ENCODE measurements at regions not wholly inside any gene's neighbourhood (a gene's known extent, or its start where the extent isn't known, plus 50 kb on each side); places are given as distances from the start of the nearest gene placed in this dataset.

DNA sequence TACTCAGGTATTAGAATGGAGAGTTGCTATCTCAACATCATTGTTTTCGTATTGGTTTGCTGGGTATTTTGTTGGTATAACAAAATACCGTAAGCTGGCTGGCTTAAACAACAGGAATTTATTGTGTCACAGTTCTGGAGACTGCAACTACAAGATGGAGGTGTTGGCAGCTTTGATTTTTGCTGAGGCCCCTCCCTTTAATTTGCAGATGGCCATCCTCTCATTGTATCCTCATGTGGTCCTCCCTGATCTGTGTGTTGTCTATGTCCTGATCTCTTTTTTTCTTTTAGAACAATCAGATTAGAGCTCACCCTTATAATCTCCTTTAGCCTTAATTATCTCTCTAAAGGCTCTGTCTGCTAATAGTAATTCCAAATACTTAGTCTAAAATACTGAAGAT lies 299.8 kb upstream of the GOLIM4 start:
- no peaks in the 10 kb centered on the region for H3K36me3 ChIP-seq (ENCODE audit: insufficient read depth, low read length)
- no peak overlapping the region for H3K4me3 ChIP-seq (ENCODE audit: low read depth in 1 of 2, low read length in 2 of 2)
- H3K79me2 ChIP-seq (ENCODE audit: insufficient read depth, low read length): no peaks in the 10 kb centered on the region
- TF ChIP-seq, protein P1, sequence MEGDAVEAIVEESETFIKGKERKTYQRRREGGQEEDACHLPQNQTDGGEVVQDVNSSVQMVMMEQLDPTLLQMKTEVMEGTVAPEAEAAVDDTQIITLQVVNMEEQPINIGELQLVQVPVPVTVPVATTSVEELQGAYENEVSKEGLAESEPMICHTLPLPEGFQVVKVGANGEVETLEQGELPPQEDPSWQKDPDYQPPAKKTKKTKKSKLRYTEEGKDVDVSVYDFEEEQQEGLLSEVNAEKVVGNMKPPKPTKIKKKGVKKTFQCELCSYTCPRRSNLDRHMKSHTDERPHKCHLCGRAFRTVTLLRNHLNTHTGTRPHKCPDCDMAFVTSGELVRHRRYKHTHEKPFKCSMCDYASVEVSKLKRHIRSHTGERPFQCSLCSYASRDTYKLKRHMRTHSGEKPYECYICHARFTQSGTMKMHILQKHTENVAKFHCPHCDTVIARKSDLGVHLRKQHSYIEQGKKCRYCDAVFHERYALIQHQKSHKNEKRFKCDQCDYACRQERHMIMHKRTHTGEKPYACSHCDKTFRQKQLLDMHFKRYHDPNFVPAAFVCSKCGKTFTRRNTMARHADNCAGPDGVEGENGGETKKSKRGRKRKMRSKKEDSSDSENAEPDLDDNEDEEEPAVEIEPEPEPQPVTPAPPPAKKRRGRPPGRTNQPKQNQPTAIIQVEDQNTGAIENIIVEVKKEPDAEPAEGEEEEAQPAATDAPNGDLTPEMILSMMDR (IDR thresholded peaks at IDR 0.05; ENCODE audit: borderline replicate concordance, extremely low read depth, low read length, poor library complexity, severe bottlenecking): no peak
- no peak for TF ChIP-seq EZH2 (IDR thresholded peaks at IDR 0.05; ENCODE audit: borderline replicate concordance, low read depth, low read length, severe bottlenecking)
- ATAC-seq (ENCODE audit: insufficient read depth, low read depth): no peak
- no peaks in the 10 kb centered on the region for H4K20me1 ChIP-seq (ENCODE audit: insufficient read depth, low read length)
- H3K4me2 ChIP-seq (ENCODE audit: insufficient read depth, low read length): no peak overlapping the region
- no peak for DNase-seq
- no peak overlapping the region for H2AFZ ChIP-seq (ENCODE audit: low read depth, low read length)
- no peaks in the 10 kb centered on the region for H3K27me3 ChIP-seq (ENCODE audit: insufficient read depth, low read length, poor library complexity)
- no peak overlapping the region for H3K27ac ChIP-seq (ENCODE audit: low read length)
- H3K9ac ChIP-seq (ENCODE audit: low read depth, low read length): no peak overlapping the region
- no peaks in the 10 kb centered on the region for H3K9me3 ChIP-seq (ENCODE audit: insufficient read depth, low read length, severe bottlenecking)
- H3K4me1 ChIP-seq (ENCODE audit: insufficient read depth, low read length): no peaks in the 10 kb centered on the region

DNA sequence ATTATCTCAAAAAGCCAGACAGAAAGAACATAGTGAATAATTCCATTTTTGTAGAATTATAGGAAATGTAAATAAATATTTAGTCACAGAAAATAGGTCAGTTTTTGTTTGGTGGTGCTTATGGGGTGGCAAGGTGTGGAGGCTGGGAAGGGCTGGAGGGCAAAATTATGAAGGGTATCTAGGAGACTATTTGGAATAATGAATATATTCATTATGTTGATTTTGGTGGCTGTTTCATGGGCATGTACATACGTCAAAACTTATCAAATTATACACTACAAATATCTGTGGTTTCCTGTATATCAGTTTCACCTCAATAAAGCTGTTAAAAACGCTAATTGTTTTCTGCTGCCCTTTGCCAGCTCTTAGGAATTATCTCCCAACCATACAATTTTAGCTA lies 298.7 kb upstream of the GOLIM4 start:
- TF ChIP-seq, protein P1 (IDR thresholded peaks at IDR 0.05; ENCODE audit: borderline replicate concordance, extremely low read depth, low read length, poor library complexity, severe bottlenecking): no peak
- no peak for TF ChIP-seq EZH2 (IDR thresholded peaks at IDR 0.05; ENCODE audit: borderline replicate concordance, low read depth, low read length, severe bottlenecking)
- no peak overlapping the region for H3K27ac ChIP-seq (ENCODE audit: low read length)
- H3K4me2 ChIP-seq (ENCODE audit: insufficient read depth, low read length): no peak overlapping the region
- no peaks in the 10 kb centered on the region for H3K27me3 ChIP-seq (ENCODE audit: insufficient read depth, low read length, poor library complexity)
- no peak overlapping the region for H2AFZ ChIP-seq (ENCODE audit: low read depth, low read length)
- ATAC-seq (ENCODE audit: insufficient read depth, low read depth): no peak
- H4K20me1 ChIP-seq (ENCODE audit: insufficient read depth, low read length): no peaks in the 10 kb centered on the region
- no peaks in the 10 kb centered on the region for H3K79me2 ChIP-seq (ENCODE audit: insufficient read depth, low read length)
- DNase-seq: no peak
- H3K36me3 ChIP-seq (ENCODE audit: insufficient read depth, low read length): no peaks in the 10 kb centered on the region
- H3K9ac ChIP-seq (ENCODE audit: low read depth, low read length): no peak overlapping the region
- H3K4me1 ChIP-seq (ENCODE audit: insufficient read depth, low read length): no peaks in the 10 kb centered on the region
- H3K9me3 ChIP-seq (ENCODE audit: insufficient read depth, low read length, severe bottlenecking): no peaks in the 10 kb centered on the region
- H3K4me3 ChIP-seq (ENCODE audit: low read depth in 1 of 2, low read length in 2 of 2): no peak overlapping the region

DNA sequence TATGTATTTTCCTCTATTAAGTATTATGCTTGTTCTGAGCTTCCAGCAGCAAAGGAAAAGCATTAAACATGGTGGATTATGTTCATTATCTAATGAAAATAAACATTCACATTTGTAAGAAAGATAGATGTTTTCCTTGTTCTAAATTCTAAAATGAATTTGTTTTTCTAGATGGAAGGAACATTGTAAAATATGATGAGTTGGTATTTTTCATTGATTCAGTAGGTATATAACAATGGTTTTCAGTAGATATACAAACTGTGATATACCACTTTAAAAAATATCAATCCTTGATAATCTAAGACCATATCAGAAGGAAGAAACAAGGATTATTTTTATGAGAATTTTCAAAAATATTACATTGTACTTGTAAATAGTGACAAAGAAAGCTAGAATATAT lies 290.6 kb upstream of the GOLIM4 start:
- DNase-seq (no peak), ATAC-seq (ENCODE audit: insufficient read depth, low read depth) (no peak)
- Histone ChIP-seq H2AFZ (ENCODE audit: low read depth, low read length) (no peak overlapping the region), H4K20me1 (ENCODE audit: insufficient read depth, low read length) (no peaks in the 10 kb centered on the region), H3K4me3 (ENCODE audit: low read depth in 1 of 2, low read length in 2 of 2) (no peak overlapping the region), H3K79me2 (ENCODE audit: insufficient read depth, low read length) (no peaks in the 10 kb centered on the region), H3K27me3 (ENCODE audit: insufficient read depth, low read length, poor library complexity) (no peaks in the 10 kb centered on the region), H3K27ac (ENCODE audit: low read length) (no peak overlapping the region), H3K9me3 (ENCODE audit: insufficient read depth, low read length, severe bottlenecking) (no peaks in the 10 kb centered on the region), H3K4me1 (ENCODE audit: insufficient read depth, low read length) (no peaks in the 10 kb centered on the region), H3K4me2 (ENCODE audit: insufficient read depth, low read length) (no peak overlapping the region), H3K9ac (ENCODE audit: low read depth, low read length) (no peak overlapping the region), H3K36me3 (ENCODE audit: insufficient read depth, low read length) (no peaks in the 10 kb centered on the region)
- no peak for TF ChIP-seq EZH2 (IDR thresholded peaks at IDR 0.05; ENCODE audit: borderline replicate concordance, low read depth, low read length, severe bottlenecking)
- TF ChIP-seq, protein P1 (IDR thresholded peaks at IDR 0.05; ENCODE audit: borderline replicate concordance, extremely low read depth, low read length, poor library complexity, severe bottlenecking): no peak

DNA sequence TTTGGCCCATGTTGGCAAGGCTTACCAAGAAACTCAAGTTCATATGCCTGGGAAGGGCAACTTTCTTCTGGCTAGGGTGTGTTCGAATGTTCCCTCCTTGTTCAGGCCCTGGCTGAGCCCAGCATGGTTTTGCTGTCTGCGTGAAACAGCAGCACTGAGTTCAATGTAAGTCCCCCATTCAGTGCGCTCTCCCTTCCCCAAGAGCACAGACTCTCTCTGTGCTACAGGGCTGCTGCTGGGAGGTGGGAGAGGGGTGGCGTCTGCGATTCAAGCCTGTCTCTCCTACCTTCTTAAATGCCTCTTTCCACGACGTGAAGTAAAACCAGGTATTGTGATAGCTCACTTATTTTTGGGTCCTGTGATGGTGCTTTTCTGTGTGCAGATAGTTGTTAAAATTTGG lies 289.3 kb upstream of the GOLIM4 start:
- H2AFZ ChIP-seq (ENCODE audit: low read depth, low read length): no peak overlapping the region
- H3K27me3 ChIP-seq (ENCODE audit: insufficient read depth, low read length, poor library complexity): no peaks in the 10 kb centered on the region
- H3K9ac ChIP-seq (ENCODE audit: low read depth, low read length): no peak overlapping the region
- ATAC-seq (ENCODE audit: insufficient read depth, low read depth) (no peak), DNase-seq (no peak)
- H3K4me3 ChIP-seq (ENCODE audit: low read depth in 1 of 2, low read length in 2 of 2): no peak overlapping the region
- H3K4me1 ChIP-seq (ENCODE audit: insufficient read depth, low read length): no peaks in the 10 kb centered on the region
- H3K79me2 ChIP-seq (ENCODE audit: insufficient read depth, low read length): no peaks in the 10 kb centered on the region
- no peak overlapping the region for H3K4me2 ChIP-seq (ENCODE audit: insufficient read depth, low read length)
- H3K9me3 ChIP-seq (ENCODE audit: insufficient read depth, low read length, severe bottlenecking): no peaks in the 10 kb centered on the region
- H4K20me1 ChIP-seq (ENCODE audit: insufficient read depth, low read length): no peaks in the 10 kb centered on the region
- no peak overlapping the region for H3K27ac ChIP-seq (ENCODE audit: low read length)
- TF ChIP-seq, protein P1 (IDR thresholded peaks at IDR 0.05; ENCODE audit: borderline replicate concordance, extremely low read depth, low read length, poor library complexity, severe bottlenecking): no peak
- TF ChIP-seq EZH2 (IDR thresholded peaks at IDR 0.05; ENCODE audit: borderline replicate concordance, low read depth, low read length, severe bottlenecking): no peak
- H3K36me3 ChIP-seq (ENCODE audit: insufficient read depth, low read length): no peaks in the 10 kb centered on the region
